ENCODE measurements at regions not wholly inside any gene's neighbourhood (a gene's known extent, or its start where the extent isn't known, plus 50 kb on each side); places are given as distances from the start of the nearest gene placed in this dataset.
A peak's percentile ranks its signal among the peaks of the same experiment; 100 is the strongest.

DNA sequence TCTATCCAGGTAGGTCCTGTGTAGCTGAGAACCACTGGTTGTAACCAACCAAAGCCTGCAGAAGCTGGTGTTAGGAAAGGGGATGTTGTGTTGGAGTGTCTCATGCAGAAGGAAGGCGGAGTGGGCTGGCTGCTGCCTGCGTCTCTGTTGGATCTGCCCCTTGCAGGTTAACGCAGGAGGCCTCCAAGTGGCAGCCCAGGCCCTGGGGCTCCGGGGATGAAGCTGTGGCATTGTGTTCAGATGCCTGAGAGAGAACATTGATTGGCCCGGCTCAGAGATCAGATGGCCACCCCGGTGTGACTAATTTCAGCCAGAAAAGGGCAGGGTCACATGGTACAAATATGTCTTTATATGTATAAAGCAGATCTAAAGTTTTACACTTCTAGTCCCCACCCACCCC is 216.0 kb downstream of the GLI2 start:
- Mint-ChIP-seq H3K27ac (ENCODE audit: unreplicated experiment) (no peak overlapping the region), H3K4me1 (ENCODE audit: low read depth, unreplicated experiment) (peaks cover 38% of the 10 kb centered on the region), H3K4me3 (ENCODE audit: unreplicated experiment) (peak overlapping the region; percentile 56), H3K36me3 (ENCODE audit: low read depth, unreplicated experiment) (peaks cover 36% of the 10 kb centered on the region), H3K27me3 (ENCODE audit: low read depth, unreplicated experiment) (no peaks in the 10 kb centered on the region), H3K9me3 (ENCODE audit: unreplicated experiment) (no peaks in the 10 kb centered on the region)
- Histone ChIP-seq H3K9ac (ENCODE audit: low read length) (no peak overlapping the region), H3K79me2 (ENCODE audit: insufficient read depth, low read length) (peaks cover 41% of the 10 kb centered on the region), H3K4me3 (ENCODE audit: insufficient read depth, low read depth, low read length) (no peak overlapping the region), H2AFZ (ENCODE audit: low read depth, low read length) (no peak overlapping the region), H3K27me3 (ENCODE audit: insufficient read depth, low read length) (no peaks in the 10 kb centered on the region), H4K20me1 (ENCODE audit: insufficient read depth, low read length) (peaks cover 66% of the 10 kb centered on the region), H3K27ac (ENCODE audit: low read depth, low read length) (no peak overlapping the region), H3K4me2 (ENCODE audit: low read length) (peak overlapping the region; percentile 31), H3K36me3 (ENCODE audit: insufficient read depth, low read length) (no peaks in the 10 kb centered on the region), H3K9me3 (ENCODE audit: insufficient read depth, low read depth, low read length) (no peaks in the 10 kb centered on the region), H3K4me1 (ENCODE audit: insufficient read depth, low read length) (peaks cover 45% of the 10 kb centered on the region)
- no peak for DNase-seq (ENCODE audit: low read depth)
- TF ChIP-seq, protein P1, sequence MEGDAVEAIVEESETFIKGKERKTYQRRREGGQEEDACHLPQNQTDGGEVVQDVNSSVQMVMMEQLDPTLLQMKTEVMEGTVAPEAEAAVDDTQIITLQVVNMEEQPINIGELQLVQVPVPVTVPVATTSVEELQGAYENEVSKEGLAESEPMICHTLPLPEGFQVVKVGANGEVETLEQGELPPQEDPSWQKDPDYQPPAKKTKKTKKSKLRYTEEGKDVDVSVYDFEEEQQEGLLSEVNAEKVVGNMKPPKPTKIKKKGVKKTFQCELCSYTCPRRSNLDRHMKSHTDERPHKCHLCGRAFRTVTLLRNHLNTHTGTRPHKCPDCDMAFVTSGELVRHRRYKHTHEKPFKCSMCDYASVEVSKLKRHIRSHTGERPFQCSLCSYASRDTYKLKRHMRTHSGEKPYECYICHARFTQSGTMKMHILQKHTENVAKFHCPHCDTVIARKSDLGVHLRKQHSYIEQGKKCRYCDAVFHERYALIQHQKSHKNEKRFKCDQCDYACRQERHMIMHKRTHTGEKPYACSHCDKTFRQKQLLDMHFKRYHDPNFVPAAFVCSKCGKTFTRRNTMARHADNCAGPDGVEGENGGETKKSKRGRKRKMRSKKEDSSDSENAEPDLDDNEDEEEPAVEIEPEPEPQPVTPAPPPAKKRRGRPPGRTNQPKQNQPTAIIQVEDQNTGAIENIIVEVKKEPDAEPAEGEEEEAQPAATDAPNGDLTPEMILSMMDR (IDR thresholded peaks at IDR 0.05; ENCODE audit: insufficient read depth, low read depth, low read length) = no peak
- TF ChIP-seq EZH2 (IDR thresholded peaks at IDR 0.05; ENCODE audit: insufficient read depth, low read length) = no peak
- FAIRE-seq = no peak

DNA sequence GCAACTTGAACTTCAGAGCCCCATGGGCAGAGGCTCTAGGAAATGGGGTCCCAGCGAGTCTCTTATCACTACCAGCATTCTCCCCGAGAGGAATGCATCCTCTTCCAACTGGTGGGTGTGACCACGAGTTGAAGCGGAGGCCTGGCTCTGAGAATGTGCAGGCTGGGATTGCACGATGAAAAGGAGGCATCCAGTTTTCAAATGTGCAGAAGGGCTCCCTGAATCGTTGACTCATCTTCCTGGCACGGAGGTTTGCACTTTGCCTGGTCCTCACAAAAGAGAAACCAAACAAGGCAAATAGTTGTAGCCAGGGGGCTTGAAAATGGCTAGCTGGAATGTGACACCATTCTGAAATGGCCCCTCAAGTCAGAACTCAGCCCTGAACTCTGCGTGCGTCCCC is 216.7 kb downstream of the GLI2 start:
- Mint-ChIP-seq H3K36me3 (ENCODE audit: low read depth, unreplicated experiment) (peaks cover 37% of the 10 kb centered on the region), H3K4me3 (ENCODE audit: unreplicated experiment) (no peak overlapping the region), H3K9me3 (ENCODE audit: unreplicated experiment) (no peaks in the 10 kb centered on the region), H3K4me1 (ENCODE audit: low read depth, unreplicated experiment) (peaks cover 36% of the 10 kb centered on the region), H3K27me3 (ENCODE audit: low read depth, unreplicated experiment) (no peaks in the 10 kb centered on the region), H3K27ac (ENCODE audit: unreplicated experiment) (peak overlapping the region; percentile 12)
- H3K4me2 ChIP-seq (ENCODE audit: low read length) = peak overlapping the region; percentile 31
- FAIRE-seq (peak; percentile 34), DNase-seq (ENCODE audit: low read depth) (peak; percentile 74)
- no peak for TF ChIP-seq EZH2 (IDR thresholded peaks at IDR 0.05; ENCODE audit: insufficient read depth, low read length)
- H3K9me3 ChIP-seq (ENCODE audit: insufficient read depth, low read depth, low read length) = no peaks in the 10 kb centered on the region
- peaks cover 45% of the 10 kb centered on the region for H3K4me1 ChIP-seq (ENCODE audit: insufficient read depth, low read length)
- H3K79me2 ChIP-seq (ENCODE audit: insufficient read depth, low read length) = peaks cover 35% of the 10 kb centered on the region
- no peak overlapping the region for H3K4me3 ChIP-seq (ENCODE audit: insufficient read depth, low read depth, low read length)
- no peaks in the 10 kb centered on the region for H3K27me3 ChIP-seq (ENCODE audit: insufficient read depth, low read length)
- H3K9ac ChIP-seq (ENCODE audit: low read length) = no peak overlapping the region
- H4K20me1 ChIP-seq (ENCODE audit: insufficient read depth, low read length) = peaks cover 66% of the 10 kb centered on the region
- H3K27ac ChIP-seq (ENCODE audit: low read depth, low read length) = peak overlapping the region; percentile 40
- H2AFZ ChIP-seq (ENCODE audit: low read depth, low read length) = no peak overlapping the region
- H3K36me3 ChIP-seq (ENCODE audit: insufficient read depth, low read length) = peaks cover 4% of the 10 kb centered on the region

DNA sequence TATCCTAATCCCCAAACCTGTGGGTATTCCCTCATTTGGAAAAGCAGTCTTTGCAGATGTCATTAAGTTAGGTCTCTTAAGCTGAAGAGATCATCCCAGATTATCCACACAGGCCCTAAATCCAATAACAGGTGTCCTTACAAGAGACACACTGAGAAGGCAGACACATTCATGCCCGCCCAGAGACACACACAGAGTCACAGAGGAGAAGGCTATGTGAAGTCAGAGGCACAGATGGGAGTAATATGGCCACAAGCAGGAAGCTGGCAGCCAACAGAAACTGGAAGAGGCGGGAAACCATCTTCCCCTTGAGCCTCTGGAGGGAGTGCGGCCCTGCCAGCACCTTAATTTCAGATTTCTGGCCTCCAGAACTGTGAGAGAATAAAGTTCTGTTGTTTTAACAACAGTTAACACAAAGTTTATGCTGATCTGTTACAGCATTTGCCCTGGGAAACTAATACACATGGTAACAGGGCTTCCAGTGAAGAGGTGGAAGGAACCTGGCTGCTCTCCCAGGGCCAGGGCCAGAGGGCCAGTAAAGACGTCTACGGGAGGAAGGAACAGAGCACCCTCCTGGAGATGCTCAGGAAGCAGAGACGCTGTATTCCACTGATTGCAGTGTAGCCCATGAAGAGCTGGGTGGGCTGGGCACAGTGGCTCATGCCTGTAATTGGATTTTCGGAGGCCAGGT is 217.5 kb downstream of the GLI2 start:
- peaks cover 64% of the 10 kb centered on the region for H4K20me1 ChIP-seq (ENCODE audit: insufficient read depth, low read length)
- H3K36me3 ChIP-seq (ENCODE audit: insufficient read depth, low read length) = peaks cover 4% of the 10 kb centered on the region
- H3K9me3 Mint-ChIP-seq (ENCODE audit: unreplicated experiment) = no peaks in the 10 kb centered on the region

More for the DNA sequence above, 217.5 kb downstream of the GLI2 start:
- no peak overlapping the region for H2AFZ ChIP-seq (ENCODE audit: low read depth, low read length)
- TF ChIP-seq, protein P1 (IDR thresholded peaks at IDR 0.05; ENCODE audit: insufficient read depth, low read depth, low read length) = no peak
- TF ChIP-seq EZH2 (IDR thresholded peaks at IDR 0.05; ENCODE audit: insufficient read depth, low read length) = no peak
- peak overlapping the region; percentile 75 for H3K27ac Mint-ChIP-seq (ENCODE audit: unreplicated experiment)
- FAIRE-seq (no peak), DNase-seq (ENCODE audit: low read depth) (no peak)
- peak overlapping the region; percentile 40 for H3K27ac ChIP-seq (ENCODE audit: low read depth, low read length)
- no peaks in the 10 kb centered on the region for H3K27me3 ChIP-seq (ENCODE audit: insufficient read depth, low read length)
- H3K4me3 Mint-ChIP-seq (ENCODE audit: unreplicated experiment) = no peak overlapping the region
- no peaks in the 10 kb centered on the region for H3K9me3 ChIP-seq (ENCODE audit: insufficient read depth, low read depth, low read length)
- H3K4me3 ChIP-seq (ENCODE audit: insufficient read depth, low read depth, low read length) = no peak overlapping the region
- peaks cover 44% of the 10 kb centered on the region for H3K4me1 ChIP-seq (ENCODE audit: insufficient read depth, low read length)
- no peaks in the 10 kb centered on the region for H3K27me3 Mint-ChIP-seq (ENCODE audit: low read depth, unreplicated experiment)
- H3K36me3 Mint-ChIP-seq (ENCODE audit: low read depth, unreplicated experiment) = peaks cover 40% of the 10 kb centered on the region
- peaks cover 26% of the 10 kb centered on the region for H3K79me2 ChIP-seq (ENCODE audit: insufficient read depth, low read length)
- H3K4me2 ChIP-seq (ENCODE audit: low read length) = no peak overlapping the region
- H3K4me1 Mint-ChIP-seq (ENCODE audit: low read depth, unreplicated experiment) = peaks cover 35% of the 10 kb centered on the region
- no peak overlapping the region for H3K9ac ChIP-seq (ENCODE audit: low read length)
